ENCODE measurements at regions not wholly inside any gene's neighbourhood (a gene's known extent, or its start where the extent isn't known, plus 50 kb on each side); places are given as distances from the start of the nearest gene placed in this dataset.
A peak's percentile ranks its signal among the peaks of the same experiment; 100 is the strongest.

GRCh38 chr5:34511481-34511880, 144.6 kb upstream of the RAI14 start:
- DNase-seq = no peak

GRCh38 chr5:34511915-34512314, 144.2 kb upstream of the RAI14 start:
- DNase-seq = no peak

GRCh38 chr5:34516166-34516565, 140.0 kb upstream of the RAI14 start:
- no peak for DNase-seq

- DNase-seq = no peak
Observed at GRCh38 chr5:34516686-34517085, 139.4 kb upstream of the RAI14 start.

GRCh38 chr5:34517249-34517648, 138.9 kb upstream of the RAI14 start:
- DNase-seq = peak; percentile 47

GRCh38 chr5:34519489-34520220, 136.5 kb upstream of the RAI14 start:
- DNase-seq = peak; percentile 52

- no peak for DNase-seq
Observed at GRCh38 chr5:34521628-34522290, 134.4 kb upstream of the RAI14 start.

GRCh38 chr5:34522599-34523386, 133.3 kb upstream of the RAI14 start:
- DNase-seq = peak; percentile 89

GRCh38 chr5:34523387-34523726, 132.8 kb upstream of the RAI14 start:
- DNase-seq = no peak

- peak; percentile 72 for DNase-seq
Observed at GRCh38 chr5:34524123-34524522, 132.0 kb upstream of the RAI14 start.

- no peak for DNase-seq
Observed at GRCh38 chr5:34525761-34526160, 130.4 kb upstream of the RAI14 start.

- no peak for DNase-seq
Observed at GRCh38 chr5:34526682-34527305, 129.3 kb upstream of the RAI14 start.

- DNase-seq = peak; percentile 44
Observed at GRCh38 chr5:34529581-34530331, 126.4 kb upstream of the RAI14 start.

- DNase-seq = peak; percentile 48
Observed at GRCh38 chr5:34530637-34531036, 125.5 kb upstream of the RAI14 start.

- DNase-seq = peak; percentile 72
Observed at GRCh38 chr5:34531751-34532360, 124.3 kb upstream of the RAI14 start.

GRCh38 chr5:34533582-34534522, 122.3 kb upstream of the RAI14 start:
- peak; percentile 94 for DNase-seq

- peak; percentile 97 for DNase-seq
Observed at GRCh38 chr5:34534523-34535103, 121.5 kb upstream of the RAI14 start.

GRCh38 chr5:34535433-34535832, 120.7 kb upstream of the RAI14 start:
- DNase-seq = peak; percentile 39

- no peak for DNase-seq
Observed at GRCh38 chr5:34535944-34536623, 120.0 kb upstream of the RAI14 start.

GRCh38 chr5:34536699-34537098, 119.4 kb upstream of the RAI14 start:
- no peak for DNase-seq
